RWPE1 (cell line): ENCODE measurements at regions not wholly inside any gene's neighbourhood (a gene's known extent, or its start where the extent isn't known, plus 50 kb on each side); places are given as distances from the start of the nearest gene placed in this dataset.
A peak's percentile ranks its signal among the peaks of the same experiment; 100 is the strongest.

Experiments
- CTCF ChIA-PET: fragments of 350-600 bp; sonication (Branson Sonifier 250); formaldehyde crosslinking; extraction: SDS; loops from one replicate; lab custom pipeline; 2021; lab: Yijun Ruan, JAX
- POLR2A ChIA-PET: fragments of 400-600 bp; formaldehyde crosslinking; extraction: SDS; loops from one replicate; lab custom pipeline; 2020; ENCODE audit warnings: antibody characterized with exemption; ENCODE audit not compliant: low non-redundant PET; lab: Yijun Ruan, JAX
- DNase-seq: peaks from one replicate; pipeline ENCODE4 v3.0.0; 2012; ENCODE audit warnings: low spot score
- H3K27ac ChIP-seq: fragments of 450-650 bp; 2 replicates; pipeline ENCODE4 v1.5.1; 2017
- TF ChIP-seq, protein P1 (sequence below): fragments of 450-650 bp; conservative IDR thresholded peaks from 2 replicates; pipeline ENCODE4 v1.5.1; 2017; ENCODE audit warnings: low read depth, mild to moderate bottlenecking

DNA sequence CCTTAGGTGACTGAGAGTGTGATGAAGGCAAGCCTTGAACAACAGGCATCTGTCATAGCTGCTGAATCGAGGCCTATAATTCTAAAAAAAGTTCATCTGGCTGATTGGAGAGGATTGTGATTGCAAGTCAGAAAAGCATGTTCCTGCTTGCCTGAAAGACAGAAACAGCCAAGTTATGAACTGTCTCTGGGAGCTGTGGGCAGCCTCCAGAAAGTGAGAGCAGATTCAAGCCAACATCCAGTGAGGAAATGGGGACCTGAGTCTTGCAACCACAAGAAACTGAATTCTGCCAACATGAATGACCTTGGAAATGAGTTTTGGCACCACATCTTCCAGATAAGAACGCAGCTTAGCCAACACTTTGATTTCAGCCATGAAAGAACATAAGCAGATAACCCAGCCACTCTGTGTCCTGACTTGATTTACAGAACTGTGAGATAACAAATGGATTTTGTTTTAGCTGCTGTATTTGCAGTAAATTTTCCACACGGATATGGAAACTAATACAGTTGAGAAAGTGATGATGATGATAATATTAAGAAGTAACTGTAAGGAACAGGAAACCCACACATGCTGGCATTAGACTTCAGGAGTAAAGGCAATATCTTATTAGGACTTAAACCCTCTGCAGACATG is 240.3 kb upstream of the NDST3 start:
- TF ChIP-seq, protein P1, sequence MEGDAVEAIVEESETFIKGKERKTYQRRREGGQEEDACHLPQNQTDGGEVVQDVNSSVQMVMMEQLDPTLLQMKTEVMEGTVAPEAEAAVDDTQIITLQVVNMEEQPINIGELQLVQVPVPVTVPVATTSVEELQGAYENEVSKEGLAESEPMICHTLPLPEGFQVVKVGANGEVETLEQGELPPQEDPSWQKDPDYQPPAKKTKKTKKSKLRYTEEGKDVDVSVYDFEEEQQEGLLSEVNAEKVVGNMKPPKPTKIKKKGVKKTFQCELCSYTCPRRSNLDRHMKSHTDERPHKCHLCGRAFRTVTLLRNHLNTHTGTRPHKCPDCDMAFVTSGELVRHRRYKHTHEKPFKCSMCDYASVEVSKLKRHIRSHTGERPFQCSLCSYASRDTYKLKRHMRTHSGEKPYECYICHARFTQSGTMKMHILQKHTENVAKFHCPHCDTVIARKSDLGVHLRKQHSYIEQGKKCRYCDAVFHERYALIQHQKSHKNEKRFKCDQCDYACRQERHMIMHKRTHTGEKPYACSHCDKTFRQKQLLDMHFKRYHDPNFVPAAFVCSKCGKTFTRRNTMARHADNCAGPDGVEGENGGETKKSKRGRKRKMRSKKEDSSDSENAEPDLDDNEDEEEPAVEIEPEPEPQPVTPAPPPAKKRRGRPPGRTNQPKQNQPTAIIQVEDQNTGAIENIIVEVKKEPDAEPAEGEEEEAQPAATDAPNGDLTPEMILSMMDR: no peak
- ChIA-PET CTCF (interaction anchor here (0.6 kb wide), 1 partner anchor 20 kb away, joined by 3 read pairs; no protein-coding TSS in a partner anchor), POLR2A (no interaction called here)
- peak; percentile 8 for DNase-seq
- no peak overlapping the region for H3K27ac ChIP-seq

DNA sequence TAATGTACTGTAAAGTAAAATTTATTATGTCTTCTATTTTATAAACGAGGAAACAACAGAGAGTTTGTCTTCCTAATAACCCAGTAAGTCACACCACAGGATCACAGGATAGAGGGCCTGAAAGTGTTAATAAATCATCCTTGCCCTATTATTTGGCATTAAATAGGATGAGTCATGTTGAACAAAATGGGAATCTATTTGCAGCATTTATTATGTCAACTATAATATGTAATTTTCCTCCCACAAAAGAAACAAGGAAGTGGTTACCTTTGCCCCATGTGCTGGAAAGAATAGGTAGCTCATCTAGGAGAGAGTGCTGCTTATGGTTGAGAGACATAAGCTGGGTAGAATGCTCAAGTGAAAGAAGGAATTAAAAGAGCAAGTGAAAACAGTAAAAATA is 237.6 kb upstream of the NDST3 start:
- ChIA-PET CTCF (interaction anchor here (0.5 kb wide), 1 partner anchor 17 kb away, joined by 3 read pairs; no protein-coding TSS in a partner anchor), POLR2A (no interaction called here)
- TF ChIP-seq, protein P1: no peak
- H3K27ac ChIP-seq: no peak overlapping the region
- DNase-seq: no peak

DNA sequence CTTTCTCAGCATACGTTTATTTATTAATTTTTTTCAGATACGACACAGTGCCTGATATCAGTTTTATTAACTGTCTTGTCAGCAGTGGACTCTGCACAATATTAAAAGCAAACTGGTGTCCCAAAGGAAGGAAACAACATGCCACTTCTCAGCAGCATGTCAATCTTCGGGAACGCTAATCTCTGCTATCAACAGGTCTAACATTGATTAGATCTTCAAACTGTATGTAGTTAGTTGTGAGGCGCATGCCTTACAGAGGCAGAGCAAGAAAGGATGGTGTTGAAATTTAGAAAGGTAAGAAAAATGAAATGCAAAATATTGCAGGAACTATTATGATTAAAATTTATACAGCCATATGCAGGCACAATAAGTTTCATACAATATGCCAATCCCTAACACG is 233.7 kb upstream of the NDST3 start:
- TF ChIP-seq, protein P1: no peak
- no peak overlapping the region for H3K27ac ChIP-seq
- CTCF ChIA-PET: interaction anchor here (0.6 kb wide), 1 partner anchor 247 kb away, joined by 3 read pairs; no protein-coding TSS in a partner anchor
- POLR2A ChIA-PET: no interaction called here
- DNase-seq: no peak

DNA sequence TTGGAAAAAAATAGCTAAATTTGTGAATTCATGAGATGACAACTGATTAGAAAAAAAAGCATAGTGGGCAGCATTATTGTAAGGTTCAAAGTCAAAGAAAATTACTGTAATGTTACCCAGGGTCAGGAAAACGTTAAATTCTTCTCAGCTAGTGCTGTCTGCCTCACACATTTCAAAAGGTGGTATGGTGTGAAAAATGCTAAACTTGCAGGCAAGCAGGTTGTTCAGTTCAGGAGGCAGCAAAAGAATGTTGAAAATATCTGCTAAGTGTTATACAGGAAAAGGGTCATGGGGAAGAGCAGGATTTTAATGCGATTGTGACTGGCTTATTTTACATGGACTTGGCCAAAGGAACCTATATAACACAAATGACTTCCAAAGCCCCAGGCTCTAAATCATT is 232.5 kb upstream of the NDST3 start:
- H3K27ac ChIP-seq: no peak overlapping the region
- DNase-seq: no peak
- CTCF ChIA-PET: interaction anchor here (0.7 kb wide), 1 partner anchor 33 kb away, joined by 3 read pairs; no protein-coding TSS in a partner anchor
- TF ChIP-seq, protein P1: no peak
- POLR2A ChIA-PET: no interaction called here

DNA sequence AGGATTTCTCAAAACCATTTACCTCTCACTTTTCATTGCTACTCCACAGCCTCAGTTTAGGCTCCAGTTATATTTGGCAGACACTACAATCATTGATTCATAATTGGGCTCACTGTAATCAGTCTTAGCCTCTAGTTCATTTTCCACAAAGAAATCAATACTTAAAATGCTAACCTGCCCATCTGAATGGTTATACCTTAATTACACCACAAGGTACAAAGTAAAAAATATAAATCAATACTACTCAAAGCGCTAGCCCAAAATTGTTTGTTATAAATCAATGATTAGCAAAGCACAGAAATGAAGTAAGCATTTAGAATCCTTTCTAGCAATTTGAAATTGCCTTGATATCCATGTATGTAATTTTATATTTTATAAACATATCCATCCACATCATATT is 222.6 kb upstream of the NDST3 start:
- CTCF ChIA-PET: no interaction called here
- POLR2A ChIA-PET: no interaction called here
- no peak overlapping the region for H3K27ac ChIP-seq
- TF ChIP-seq, protein P1: no peak
- DNase-seq: no peak

DNA sequence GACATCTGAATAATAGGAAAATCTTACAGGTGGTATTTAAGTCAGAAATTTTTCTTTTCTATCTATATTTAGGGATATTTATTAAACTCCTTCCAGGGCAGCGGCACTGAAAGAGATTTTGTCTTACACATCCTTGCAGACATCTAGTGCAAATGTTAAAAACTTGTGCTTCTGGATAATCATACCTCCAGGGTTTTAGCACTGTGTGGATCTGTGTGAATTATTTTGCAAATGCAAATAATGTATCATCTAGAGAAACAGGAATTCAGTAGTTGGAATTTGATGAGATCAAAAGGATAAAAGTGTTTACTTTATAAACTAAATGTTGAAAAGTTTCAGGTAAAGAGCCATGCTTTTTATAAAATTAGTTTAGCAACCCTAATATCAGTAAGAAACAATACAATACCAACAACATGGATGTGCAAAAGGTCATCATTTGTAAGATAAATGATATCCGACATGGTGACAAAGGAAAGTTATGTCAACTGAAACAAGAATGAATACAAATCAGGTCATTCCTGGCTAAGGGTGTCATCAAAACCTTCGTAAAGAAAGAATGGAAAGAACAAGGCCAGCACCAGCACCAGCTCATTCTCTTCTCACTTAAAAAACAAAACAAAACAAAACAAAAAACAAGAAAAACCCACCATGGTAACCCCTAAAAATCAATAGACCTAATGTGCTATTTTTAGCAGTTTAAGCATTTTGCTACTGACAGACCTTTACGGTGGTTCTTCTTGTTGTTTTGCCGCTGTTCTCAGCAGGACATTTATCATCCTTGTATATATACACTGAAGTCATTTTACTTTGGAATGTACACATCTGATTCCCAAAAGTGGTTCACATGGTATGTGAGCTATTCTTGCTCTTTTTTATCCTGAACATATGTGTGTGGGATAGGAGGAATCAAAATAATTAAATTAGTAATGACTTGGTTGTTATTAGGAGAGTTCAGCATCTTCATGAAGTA is 219.7 kb upstream of the NDST3 start:
- CTCF ChIA-PET: interaction anchor here (0.6 kb wide), 2 partner anchors 21 to 33 kb away, joined by 3 read pairs; no protein-coding TSS in a partner anchor
- no peak overlapping the region for H3K27ac ChIP-seq
- TF ChIP-seq, protein P1: no peak

More for the DNA sequence above, 219.7 kb upstream of the NDST3 start:
- no peak for DNase-seq
- POLR2A ChIA-PET: no interaction called here
